HG03196 (cell line): ENCODE measurements at regions not wholly inside any gene's neighbourhood (a gene's known extent, or its start where the extent isn't known, plus 50 kb on each side); places are given as distances from the start of the nearest gene placed in this dataset.
"Not testable (repeated sequence)": the region's sequence is repeated elsewhere in the genome, so short reads cannot be mapped to it uniquely, and the experiment has no call there.

Experiments used
- ATAC-seq: cut with Tn5 transposase; IDR thresholded peaks from one replicate; pipeline ENCODE4 v1.9.1; 2021; ENCODE audit not compliant: unreplicated experiment

DNA sequence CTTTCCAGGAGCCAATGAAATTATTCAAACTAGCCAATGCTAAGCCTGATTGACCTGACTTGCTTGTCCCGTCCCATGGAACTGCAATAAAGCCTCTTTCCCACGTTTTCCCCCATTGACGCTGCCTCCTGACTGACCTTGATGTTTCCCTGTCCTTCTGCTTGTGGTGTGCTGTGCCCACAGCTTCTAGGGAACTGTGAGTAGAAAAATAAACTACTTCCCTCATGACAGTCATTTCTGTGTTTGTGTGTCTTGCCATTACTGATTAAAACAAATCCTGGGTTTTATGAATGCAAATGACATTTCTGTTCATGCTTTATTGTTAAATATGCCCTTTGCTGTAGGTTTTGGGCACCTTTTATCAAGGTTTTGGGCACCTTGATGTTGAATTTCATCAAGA is 91.3 kb upstream of the ABI1 start:
- no peak for ATAC-seq

DNA sequence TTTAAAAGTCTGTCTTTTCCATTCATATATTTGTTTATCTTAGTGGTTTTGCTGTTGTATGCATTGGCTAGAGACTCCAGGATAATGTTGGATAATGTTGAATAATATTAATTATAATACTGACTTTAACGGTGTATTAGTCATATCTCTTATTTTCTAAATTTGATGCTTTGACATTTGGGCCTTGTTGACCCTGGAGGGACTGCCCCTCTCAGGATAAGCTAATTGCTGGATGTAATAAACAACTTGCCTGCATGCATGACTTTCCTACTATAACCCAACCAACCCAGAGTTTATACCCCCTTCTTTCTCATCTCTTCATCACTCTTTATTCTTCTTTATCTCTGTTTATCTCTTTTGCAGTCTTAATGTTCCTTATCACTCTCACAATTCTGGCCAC is 90.9 kb upstream of the ABI1 start:
- ATAC-seq: no peak

DNA sequence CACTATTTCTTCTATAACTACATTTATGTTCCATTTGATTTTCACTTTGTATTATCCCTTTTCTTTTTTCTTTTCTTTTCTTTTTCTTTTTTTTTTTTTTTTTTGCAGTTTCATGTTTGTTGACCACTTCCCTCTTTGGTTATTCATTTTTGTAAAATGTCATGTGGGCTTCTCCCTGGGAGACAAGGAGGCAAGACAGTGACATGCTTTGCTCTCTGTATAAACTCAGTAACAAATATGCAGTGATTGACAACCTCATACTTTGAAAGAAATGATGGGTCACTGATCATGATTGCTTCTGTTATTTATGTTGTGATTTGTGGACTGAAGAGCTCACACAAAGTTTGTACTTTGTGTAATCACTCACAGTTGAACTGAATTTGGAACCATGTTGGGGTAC is 90.2 kb upstream of the ABI1 start:
- no peak for ATAC-seq

DNA sequence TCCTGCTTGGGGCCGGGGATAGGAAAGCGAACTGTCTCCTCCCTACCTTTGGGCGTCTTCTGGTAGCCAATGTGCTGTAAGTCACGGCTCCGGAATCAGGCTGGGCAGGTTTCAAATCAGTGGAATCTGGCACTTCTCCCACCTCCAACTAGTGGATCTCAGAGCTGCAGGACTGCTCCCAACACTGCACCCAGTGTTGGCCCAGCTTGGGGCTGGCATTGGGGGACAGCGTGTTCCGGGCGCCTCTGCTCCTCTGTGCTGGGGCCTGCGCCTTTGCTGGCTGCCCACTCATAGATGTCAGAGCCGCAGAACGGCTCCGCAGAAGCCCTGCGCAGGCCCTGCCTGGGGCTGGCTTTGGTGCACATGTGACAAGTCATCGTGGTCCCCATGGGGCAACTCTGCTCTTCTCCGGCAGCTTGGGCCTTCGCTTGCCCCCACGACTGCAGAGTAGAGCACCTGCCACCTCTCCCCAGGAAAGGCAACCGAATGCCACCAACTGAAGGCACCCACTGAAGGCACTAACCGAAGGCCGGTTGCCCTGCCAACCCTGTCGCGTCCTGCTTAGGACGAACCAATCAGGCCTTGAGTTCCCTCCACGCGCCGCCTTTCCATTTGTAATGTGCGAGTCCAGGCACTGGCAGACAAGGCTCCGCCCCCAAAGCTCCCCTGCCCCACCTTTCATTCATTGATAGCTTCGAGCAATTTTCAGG is 85.5 kb upstream of the ABI1 start:
- no peak for ATAC-seq

DNA sequence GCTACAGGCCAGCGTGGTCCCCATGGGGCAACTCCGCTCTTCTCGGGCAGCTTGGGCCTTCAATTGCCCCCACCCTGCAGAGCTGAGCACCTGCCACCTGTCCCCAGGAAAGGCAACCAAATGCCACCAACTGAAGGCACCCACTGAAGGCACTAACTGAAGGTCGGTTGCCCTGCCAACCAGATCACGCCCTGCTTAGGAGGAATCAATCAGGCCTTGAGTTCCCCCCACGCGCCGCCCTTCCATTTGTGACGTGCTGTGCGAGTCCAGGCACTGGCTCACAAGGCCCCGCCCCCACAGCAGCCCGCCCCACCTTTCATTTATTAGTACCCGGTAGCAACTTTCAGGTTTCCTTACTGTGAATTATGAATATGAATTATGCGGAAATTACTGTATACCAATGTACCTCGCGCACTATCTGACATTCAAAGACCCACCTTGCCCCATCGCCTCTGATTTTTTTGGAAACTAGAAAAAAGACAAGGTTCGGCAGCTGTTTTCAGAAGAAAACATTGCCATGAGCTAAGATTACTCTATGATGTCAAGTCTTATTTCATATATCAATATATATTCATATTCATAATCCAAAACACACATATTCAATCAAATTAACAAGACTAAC is 83.6 kb upstream of the ABI1 start:
- ATAC-seq: no peak

DNA sequence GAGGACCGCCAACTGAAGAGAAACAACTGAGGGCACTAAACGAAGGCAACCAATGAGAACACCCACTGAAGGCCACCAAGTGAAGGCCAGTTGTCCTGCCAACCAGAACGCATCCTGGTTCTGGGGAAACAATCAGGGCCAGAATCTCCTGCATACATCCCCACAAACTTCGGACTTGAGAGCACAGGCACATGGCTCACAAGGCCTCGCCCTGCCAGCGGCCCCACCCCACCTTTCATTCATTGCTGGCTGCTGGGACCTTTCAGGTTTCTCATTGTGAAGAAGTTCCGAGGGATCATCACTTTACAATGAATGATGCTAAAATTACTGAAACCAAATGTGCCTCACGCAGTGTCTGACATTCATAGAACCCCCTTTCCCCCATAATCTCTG is 79.2 kb upstream of the ABI1 start:
- ATAC-seq: no peak

DNA sequence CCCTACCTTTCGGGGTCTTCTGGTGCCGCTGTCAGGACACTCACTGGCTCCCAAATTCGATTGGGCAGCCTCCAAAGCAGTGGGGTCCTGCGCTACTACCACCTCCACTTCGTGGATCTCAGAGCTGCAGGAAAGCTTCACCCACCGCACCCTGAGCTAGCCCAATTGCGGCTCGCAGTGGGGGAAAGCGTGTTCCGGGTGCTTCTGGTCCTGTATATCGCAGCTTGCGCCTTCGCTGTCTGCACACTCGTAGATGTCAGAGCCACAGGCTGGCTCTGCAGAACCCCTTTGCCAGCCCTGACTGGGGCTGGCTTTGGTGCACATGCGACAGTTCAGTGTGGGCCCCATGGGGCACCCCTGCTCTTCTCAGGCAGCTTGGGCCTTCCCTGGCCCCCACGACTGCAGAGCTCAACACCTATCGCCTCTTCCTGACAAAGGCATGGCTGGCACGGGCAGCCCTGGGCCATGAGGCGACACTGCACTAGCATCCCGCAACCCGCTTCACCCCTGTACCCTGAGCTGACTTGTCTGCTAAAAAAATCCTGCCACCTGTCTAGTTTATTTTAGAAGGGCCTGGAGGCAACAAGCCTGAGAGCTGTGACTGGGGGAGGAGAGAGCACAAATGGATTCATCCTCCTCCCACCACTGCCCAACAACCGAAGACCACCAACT is 78.7 kb upstream of the ABI1 start:
- no peak for ATAC-seq

DNA sequence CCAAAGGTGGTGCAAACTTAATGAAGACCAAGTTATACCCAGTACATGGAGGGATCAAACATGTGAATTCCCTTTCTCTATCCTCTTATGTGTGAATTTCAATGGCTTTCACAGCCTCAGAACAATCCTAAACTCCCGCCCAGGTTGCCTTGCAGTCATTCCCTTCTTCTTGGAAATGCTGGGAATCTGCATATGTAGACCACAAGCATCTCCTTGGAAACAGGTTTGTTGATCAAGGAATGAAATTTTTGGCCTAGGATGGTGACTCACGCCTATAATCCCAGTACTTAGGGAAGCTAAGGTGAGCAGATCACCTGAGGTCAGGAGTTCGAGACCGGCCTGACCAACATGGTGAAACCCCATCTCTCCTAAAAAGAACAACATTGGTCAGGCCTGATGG is 77.8 kb upstream of the ABI1 start:
- no peak for ATAC-seq

DNA sequence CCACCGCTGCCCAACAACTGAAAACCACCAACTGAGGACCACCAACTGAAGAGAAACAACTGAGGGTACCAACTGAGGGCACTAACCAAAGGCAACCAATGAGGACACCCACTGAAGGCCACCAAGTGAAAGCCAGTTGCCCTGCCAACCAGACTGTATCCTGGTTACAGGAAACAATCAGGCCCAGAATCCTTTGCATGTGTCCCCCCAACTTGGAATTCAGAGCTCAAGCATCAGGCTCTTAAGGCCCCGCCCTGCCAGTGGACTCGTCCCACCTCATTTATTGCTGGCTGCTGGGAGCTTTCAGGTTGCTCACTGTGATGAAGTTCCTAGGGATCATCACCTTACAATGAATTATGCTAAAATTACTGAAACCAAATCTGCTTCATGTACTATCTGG is 76.6 kb upstream of the ABI1 start:
- no peak for ATAC-seq

DNA sequence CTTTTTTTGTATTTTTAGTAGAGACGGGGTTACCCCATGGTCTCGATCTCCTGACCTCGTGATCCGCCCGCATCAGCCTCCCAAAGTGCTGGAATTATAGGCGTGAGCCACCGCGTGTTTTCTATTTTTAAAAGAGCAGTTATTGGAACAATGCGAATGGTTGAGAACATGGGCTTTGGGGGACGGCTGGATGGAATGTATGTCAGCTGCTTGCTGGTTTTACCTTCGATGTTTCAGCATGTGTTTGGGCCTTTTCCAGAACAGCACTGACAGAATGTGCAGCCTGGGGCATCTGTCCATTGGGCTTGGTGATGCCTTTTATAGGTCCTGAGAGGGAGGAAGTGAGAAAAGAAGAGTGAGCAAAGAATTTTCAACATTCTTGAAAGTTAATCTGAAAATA is 73.4 kb upstream of the ABI1 start:
- ATAC-seq: not testable (repeated sequence)

DNA sequence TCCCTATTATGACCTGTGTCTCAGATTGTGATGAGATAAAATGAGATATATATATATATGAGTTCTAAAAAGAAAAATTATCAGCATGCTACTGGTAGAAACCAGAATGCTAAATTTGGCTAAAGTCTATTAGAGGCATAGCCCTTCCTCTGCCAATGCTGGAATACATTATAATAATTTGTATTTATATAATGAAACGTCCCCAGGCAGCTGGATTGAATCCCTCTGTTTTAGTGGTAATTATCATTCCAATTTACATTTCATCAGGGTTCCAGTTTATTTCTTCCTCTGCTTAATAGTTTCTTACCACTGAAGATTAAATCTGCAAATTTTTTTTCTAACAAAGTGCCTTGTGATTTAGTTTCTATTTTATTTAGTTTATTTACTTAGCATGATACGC is 71.8 kb upstream of the ABI1 start:
- ATAC-seq: no peak

DNA sequence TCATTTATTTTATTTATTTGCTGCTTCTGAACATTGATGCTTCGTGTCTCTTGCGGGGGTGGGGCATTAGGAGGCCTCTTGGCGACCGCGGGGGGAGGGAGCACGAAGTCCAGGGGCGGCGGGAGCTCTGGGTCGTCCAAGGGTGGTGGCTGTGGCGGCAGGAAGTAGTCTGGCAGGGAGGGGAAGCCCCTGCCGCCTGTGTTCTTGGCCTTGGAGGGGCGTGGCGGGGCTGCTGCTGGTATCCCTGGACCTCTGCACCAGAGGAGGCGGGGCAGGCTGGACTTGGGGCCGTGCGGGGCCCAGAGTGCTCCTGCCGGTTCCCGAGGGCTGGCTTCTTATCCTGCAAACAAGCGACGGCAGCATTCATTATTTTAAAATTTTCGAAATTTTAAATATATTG is 70.5 kb upstream of the ABI1 start:
- peak; percentile 88 for ATAC-seq

DNA sequence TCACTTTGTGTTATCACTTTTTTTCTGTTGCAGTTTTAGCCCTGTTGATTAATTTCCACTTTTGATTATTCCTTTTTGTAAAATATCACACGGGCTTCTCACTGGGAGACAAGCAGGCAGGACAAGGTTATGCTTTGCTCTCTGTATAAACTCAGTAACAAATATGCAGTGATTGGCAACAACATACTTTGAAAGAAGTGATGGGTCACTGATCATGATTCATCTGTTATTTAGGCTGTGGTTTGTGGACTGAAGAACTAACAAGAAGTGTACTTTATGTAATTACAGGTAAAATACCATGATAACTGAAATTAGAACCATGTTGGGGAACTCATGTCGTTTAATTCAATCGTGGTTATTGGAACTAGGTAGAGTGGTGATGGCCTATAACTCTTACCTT is 62.1 kb upstream of the ABI1 start:
- not testable (repeated sequence) for ATAC-seq

DNA sequence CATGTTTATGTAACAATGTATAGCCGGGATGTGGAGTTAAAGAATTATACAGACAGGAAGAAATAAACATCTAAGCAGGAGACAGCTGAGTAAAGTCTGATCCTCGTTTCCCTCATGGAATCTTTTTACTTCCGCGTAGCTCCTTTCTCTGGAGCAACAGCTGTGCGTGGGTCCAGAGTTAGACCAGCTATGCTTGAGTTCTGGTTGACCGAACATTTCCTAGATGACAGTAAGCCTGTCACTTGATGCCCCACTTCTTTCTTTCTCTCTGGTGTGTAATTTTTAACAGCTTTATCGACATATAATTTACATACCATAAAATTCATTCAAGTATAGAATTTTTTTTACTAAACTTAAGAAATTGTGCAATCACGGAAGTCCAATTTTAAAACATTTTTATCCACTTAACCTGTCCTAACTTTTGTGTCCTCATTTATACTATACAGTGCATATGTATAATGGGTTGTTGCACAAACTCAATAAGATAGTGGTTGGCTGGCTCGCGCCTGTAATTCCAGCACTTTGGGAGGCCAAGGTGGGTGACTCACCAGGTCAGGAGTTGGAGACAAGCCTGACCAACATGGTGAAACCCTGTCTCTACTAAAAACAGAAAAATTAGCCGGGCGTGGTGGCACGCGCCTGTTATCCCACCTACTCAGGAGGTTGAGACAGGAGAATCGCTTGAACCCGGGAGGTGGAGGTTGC is 58.5 kb upstream of the ABI1 start:
- not testable (repeated sequence) for ATAC-seq

DNA sequence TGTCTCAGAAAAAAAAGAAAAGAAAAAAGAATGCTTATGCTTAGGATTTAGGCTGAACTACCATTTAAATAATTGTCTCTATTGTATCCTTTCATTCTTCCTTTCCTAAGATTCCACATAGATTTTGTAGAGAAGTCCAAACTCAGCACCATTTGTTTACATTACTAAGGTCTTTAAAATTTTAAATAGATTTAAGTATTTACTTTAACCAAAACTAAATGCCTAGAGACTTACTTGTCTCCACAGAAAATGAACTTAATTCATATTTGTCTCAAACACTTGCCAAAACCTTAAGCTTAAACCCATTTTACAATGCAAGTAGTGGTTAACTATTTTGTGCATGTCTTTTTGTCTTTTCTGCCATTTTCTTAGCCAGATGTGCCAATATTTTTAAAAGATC is 54.1 kb upstream of the ABI1 start:
- ATAC-seq: no peak

DNA sequence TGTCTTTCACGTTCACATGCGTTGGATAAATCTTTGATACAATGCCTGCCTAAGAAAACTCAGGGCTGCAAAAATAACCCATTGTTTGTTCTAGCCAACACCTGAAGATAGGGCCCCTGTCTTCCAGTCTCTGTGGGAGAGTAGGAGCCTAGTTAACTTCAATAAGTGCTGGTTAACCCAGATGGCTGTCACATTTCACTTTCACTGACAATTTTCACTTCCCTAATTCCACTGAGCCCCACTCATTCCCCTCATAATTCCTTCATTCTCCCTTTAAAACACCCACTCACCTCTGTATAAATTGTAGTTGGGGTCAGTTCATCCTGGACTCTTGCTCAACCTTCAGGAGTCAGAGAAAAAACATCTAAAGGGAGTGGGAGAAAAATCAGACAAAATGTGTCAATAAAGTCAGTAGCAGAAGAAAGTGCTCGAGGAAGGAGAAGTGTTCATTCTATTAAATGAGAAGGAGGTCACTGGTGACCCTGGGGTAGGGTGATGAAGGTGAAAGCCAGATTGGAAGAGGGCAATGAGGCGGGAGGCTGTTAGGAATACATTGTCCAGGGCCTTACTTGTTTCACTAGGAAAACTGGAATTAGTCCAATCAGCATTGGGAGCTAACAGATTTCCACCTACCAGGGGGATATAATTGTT is 51.2 kb upstream of the ABI1 start:
- ATAC-seq: no peak
